Upper lobe of left lung (tissue), 6 donors: ENCODE measurements at regions not wholly inside any gene's neighbourhood (a gene's known extent, or its start where the extent isn't known, plus 50 kb on each side); places are given as distances from the start of the nearest gene placed in this dataset.

Experiments used
- ATAC-seq, 2 donors: fragments of 200-7000 bp; cut with Tn5 transposase; one replicate each; pipeline ENCODE4 v1.9.1; 2022; ENCODE audit warnings: mild to moderate bottlenecking in 2 of 2, moderate library complexity in 2 of 2; ENCODE audit not compliant: low FRiP score in 2 of 2
- DNase-seq, 2 donors: peaks; one replicate each; pipeline ENCODE4 v3.0.0-alpha.2; 2019 to 2020
- H3K27ac ChIP-seq, 4 donors: fragments of 200-600 bp; sonication (generic); one replicate each; pipeline ENCODE4 v1.5.1; 2016 to 2019
- H3K27me3 ChIP-seq, 4 donors: fragments of 200-600 bp; sonication (generic); one replicate each; pipeline ENCODE4 v1.5.1; 2017 to 2019
- H3K36me3 ChIP-seq, 4 donors: fragments of 200-600 bp; sonication (generic); one replicate each; pipeline ENCODE4 v1.5.1; 2016 to 2019
- H3K4me1 ChIP-seq, 4 donors: fragments of 200-600 bp; sonication (generic); one replicate each; pipeline ENCODE4 v1.5.1; 2018 to 2019
- H3K4me3 ChIP-seq, 4 donors: fragments of 200-600 bp; sonication (generic); one replicate each; pipeline ENCODE4 v1.5.1; 2017 to 2019; ENCODE audit warnings: mild to moderate bottlenecking in 2 of 4, moderate library complexity in 1 of 4
- H3K9me3 ChIP-seq, 4 donors: fragments of 200-600 bp; sonication (generic); one replicate each; pipeline ENCODE4 v1.5.1; 2018 to 2019
- EP300 ChIP-seq, 4 donors: sonication (generic); formaldehyde crosslinking; IDR thresholded peaks; one replicate each; pipeline ENCODE4 v1.5.1; 2017; ENCODE audit warnings: antibody characterized with exemption in 4 of 4, control low read depth in 2 of 4
- POLR2A ChIP-seq, 4 donors: fragments of 450-650 bp; IDR thresholded peaks; one replicate each; pipeline ENCODE4 v1.5.1; 2016 to 2017; ENCODE audit warnings: antibody characterized with exemption in 4 of 4, mild to moderate bottlenecking in 2 of 4
- POLR2AphosphoS5 ChIP-seq, 2 donors: sonication (generic); formaldehyde crosslinking; IDR thresholded peaks; one replicate each; pipeline ENCODE4 v1.5.1; 2017; ENCODE audit warnings: antibody characterized with exemption in 2 of 2
- WGBS, 2 donors: methylation state at CpG; one replicate each; pipeline ENCODE4 v1.1.5; 2017 to 2018; 5-methylcytosine and 5-hydroxymethylcytosine counted together
- TF ChIP-seq, protein P1 (sequence below), 6 experiments: fragments of 450-650 bp in 4 of 6; fragments of 200-600 bp in 2 of 6; sonication (generic) in 2 of 6; IDR thresholded peaks; one replicate each; pipeline ENCODE4 v1.5.1; 2016 to 2019; ENCODE audit warnings: antibody characterized with exemption in 6 of 6
- donor health status: DM: no; HTN: no; CAD: no; lungs with moderate emphysema.
- donor health status: DM: no; HTN: yes; CAD: no; lungs with severe emphysema.

DNA sequence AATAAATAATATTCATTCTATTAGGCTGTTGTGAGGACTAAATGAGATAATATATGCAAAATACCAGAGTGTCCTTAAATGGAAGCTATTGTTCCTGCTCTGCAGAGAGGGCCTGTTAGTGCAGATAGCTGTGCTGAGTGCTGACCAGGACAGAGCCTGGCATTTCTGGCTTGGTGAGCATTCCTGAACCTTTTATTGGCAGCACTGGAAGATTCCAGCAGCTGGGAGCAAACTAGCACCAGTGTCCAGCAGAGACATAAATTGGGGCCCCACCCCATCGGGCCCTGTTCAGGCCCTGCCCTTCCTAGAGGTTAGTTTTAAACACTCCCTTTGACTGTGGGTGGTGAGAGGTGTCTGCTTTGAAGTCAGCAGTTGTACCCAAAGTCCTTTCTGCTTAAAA, 85.9 kb upstream of the GADD45A start:
- Histone ChIP-seq H3K36me3 (no peaks in the 10 kb centered on the region), H3K27ac (no peak overlapping the region), H3K4me3 (no peak overlapping the region), H3K4me1 (no peaks in the 10 kb centered on the region), H3K9me3 (no peaks in the 10 kb centered on the region), H3K27me3 (no peaks in the 10 kb centered on the region)
- WGBS, 2 donors: 71 to 86% methylated on average over 1 of the region's 1 CpG
- TF ChIP-seq, protein P1, sequence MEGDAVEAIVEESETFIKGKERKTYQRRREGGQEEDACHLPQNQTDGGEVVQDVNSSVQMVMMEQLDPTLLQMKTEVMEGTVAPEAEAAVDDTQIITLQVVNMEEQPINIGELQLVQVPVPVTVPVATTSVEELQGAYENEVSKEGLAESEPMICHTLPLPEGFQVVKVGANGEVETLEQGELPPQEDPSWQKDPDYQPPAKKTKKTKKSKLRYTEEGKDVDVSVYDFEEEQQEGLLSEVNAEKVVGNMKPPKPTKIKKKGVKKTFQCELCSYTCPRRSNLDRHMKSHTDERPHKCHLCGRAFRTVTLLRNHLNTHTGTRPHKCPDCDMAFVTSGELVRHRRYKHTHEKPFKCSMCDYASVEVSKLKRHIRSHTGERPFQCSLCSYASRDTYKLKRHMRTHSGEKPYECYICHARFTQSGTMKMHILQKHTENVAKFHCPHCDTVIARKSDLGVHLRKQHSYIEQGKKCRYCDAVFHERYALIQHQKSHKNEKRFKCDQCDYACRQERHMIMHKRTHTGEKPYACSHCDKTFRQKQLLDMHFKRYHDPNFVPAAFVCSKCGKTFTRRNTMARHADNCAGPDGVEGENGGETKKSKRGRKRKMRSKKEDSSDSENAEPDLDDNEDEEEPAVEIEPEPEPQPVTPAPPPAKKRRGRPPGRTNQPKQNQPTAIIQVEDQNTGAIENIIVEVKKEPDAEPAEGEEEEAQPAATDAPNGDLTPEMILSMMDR (IDR thresholded peaks at IDR 0.05): no peak
- TF ChIP-seq EP300 (IDR thresholded peaks at IDR 0.05) (no peak), POLR2A (IDR thresholded peaks at IDR 0.05) (no peak), POLR2AphosphoS5 (IDR thresholded peaks at IDR 0.05) (no peak)
- no peak for DNase-seq
- no peak for ATAC-seq

DNA sequence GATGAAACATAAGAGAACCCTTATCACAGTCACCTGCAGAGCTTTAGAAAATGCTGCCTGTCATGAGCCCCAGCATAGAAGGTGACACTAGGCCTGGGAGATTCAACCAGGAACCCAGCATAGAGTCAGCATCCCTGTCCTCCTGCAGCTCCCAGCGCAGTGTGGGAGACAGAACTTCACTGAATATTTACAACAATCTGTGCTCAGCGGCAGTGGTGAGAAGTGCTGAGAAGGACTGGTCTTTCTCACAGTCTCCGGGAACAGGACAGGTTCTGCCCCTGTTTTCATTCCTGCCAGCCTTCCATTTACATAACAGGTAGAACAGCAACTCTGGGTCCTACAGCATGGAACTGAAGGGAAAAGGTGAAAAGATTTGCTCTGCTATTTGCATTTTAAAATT, 83.5 kb upstream of the GADD45A start:
- TF ChIP-seq EP300 (IDR thresholded peaks at IDR 0.05) (no peak), POLR2A (IDR thresholded peaks at IDR 0.05) (no peak)
- Histone ChIP-seq H3K27me3 (no peaks in the 10 kb centered on the region), H3K36me3 (no peaks in the 10 kb centered on the region), H3K27ac (no peak overlapping the region), H3K4me3 (no peak overlapping the region), H3K9me3 (no peaks in the 10 kb centered on the region), H3K4me1 (no peaks in the 10 kb centered on the region)
- no peak for DNase-seq
- no peak for ATAC-seq
- 94 to 100% methylated on average over 3 of the region's 3 CpGs for WGBS, 2 donors

DNA sequence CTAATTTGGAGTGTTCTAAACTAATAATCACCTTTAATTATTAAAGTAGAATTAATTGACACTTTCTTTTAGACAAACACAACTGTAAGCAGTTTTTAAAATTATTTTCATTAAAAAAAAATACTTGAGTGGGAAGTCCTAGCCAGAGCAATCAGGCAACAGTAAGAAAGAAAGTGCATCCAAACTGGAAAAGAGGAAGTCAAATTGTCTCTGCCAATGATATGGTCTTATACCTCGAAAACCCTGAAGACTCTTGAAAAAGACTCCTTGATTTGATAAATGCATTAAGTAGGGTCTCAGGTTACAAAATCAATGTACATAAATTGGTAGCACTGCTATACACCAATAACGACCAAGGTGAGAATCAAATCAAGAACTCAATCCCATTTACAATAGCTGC, 83.0 kb upstream of the GADD45A start:
- ATAC-seq: no peak
- Histone ChIP-seq H3K4me1 (no peaks in the 10 kb centered on the region), H3K4me3 (no peak overlapping the region), H3K27ac (no peak overlapping the region), H3K27me3 (no peaks in the 10 kb centered on the region), H3K36me3 (no peaks in the 10 kb centered on the region), H3K9me3 (no peaks in the 10 kb centered on the region)
- no peak for DNase-seq
- TF ChIP-seq EP300 (IDR thresholded peaks at IDR 0.05) (no peak), POLR2A (IDR thresholded peaks at IDR 0.05) (no peak), POLR2AphosphoS5 (IDR thresholded peaks at IDR 0.05) (no peak)
- TF ChIP-seq, protein P1 (IDR thresholded peaks at IDR 0.05): no peak
- WGBS, 2 donors: 76 to 81% methylated on average over 2 of the region's 2 CpGs

DNA sequence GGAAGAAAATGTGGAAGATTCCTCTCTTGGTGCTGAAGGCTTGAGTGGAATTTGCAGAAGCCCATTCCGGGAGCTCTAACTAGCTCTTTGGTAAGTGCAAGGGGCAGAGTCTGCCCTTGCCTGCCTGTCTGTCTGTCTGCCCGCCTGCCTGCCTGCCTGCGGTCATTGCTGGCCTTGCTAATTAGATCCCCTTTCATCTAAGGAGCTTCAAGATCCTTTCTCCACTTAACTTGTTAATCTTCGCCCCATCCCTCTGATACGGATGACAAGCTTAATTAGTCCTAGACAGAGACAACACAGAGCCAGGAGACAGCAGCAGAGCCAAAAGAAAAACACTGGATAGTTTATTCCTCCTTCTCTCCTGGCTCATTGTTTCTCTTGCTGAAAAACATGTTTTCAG, 80.2 kb upstream of the GADD45A start:
- TF ChIP-seq EP300 (IDR thresholded peaks at IDR 0.05) (no peak), POLR2AphosphoS5 (IDR thresholded peaks at IDR 0.05) (no peak), POLR2A (IDR thresholded peaks at IDR 0.05) (no peak)
- TF ChIP-seq, protein P1 (IDR thresholded peaks at IDR 0.05): no peak
- DNase-seq: no peak
- no peak for ATAC-seq
- Histone ChIP-seq H3K36me3 (no peaks in the 10 kb centered on the region), H3K4me1 (no peaks in the 10 kb centered on the region), H3K4me3 (no peak overlapping the region), H3K27me3 (no peaks in the 10 kb centered on the region), H3K27ac (no peak overlapping the region), H3K9me3 (no peaks in the 10 kb centered on the region)
- WGBS, 2 donors: 83 to 84% methylated on average over 5 of the region's 5 CpGs

DNA sequence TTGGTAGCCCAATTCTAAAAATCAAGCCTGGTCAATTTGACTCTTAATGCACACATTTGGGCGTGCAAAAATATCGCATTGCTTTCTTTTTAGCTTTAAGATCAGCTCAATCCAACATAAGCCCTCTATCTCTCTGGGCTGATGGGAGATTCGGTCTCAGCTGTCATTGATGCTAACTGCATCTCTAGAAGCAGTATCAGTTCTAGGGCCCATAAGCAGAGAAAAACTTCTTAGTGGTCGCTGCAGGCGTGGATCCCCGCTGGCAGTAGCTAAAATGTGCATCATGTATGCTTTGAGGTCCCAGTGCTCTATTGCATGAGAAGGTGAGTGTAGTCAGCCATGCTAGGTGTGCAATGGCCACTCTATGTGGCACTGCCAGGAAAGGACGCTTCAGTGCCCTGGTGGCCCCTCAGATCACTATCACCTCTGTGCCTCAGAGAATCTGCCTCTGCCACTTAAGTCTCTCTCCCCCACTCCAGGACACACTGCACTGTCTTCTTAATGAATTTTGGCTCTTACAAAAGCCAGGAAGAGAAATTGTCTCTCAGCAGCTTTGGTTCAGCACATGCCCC, 79.7 kb upstream of the GADD45A start:
- 96 to 97% methylated on average over 7 of the region's 7 CpGs for WGBS, 2 donors
- Histone ChIP-seq H3K9me3 (no peaks in the 10 kb centered on the region), H3K4me3 (no peak overlapping the region), H3K4me1 (no peaks in the 10 kb centered on the region), H3K27me3 (no peaks in the 10 kb centered on the region), H3K27ac (no peak overlapping the region), H3K36me3 (no peaks in the 10 kb centered on the region)
- ATAC-seq: no peak
- TF ChIP-seq POLR2AphosphoS5 (IDR thresholded peaks at IDR 0.05): no peak
- TF ChIP-seq, protein P1 (IDR thresholded peaks at IDR 0.05): no peak
- no peak for TF ChIP-seq EP300 (IDR thresholded peaks at IDR 0.05)
- TF ChIP-seq POLR2A (IDR thresholded peaks at IDR 0.05): no peak
- DNase-seq: no peak
